Skeletal muscle satellite cell (primary cell): ENCODE measurements at regions not wholly inside any gene's neighbourhood (a gene's known extent, or its start where the extent isn't known, plus 50 kb on each side); places are given as distances from the start of the nearest gene placed in this dataset.

Source experiments
- H3K27me3 ChIP-seq: 2 replicates; pipeline ENCODE4 v1.7.0; 2013; ENCODE audit warnings: low read length; ENCODE audit not compliant: control insufficient read depth, insufficient read depth
- H3K36me3 ChIP-seq: 2 replicates; pipeline ENCODE4 v1.7.0; 2013; ENCODE audit warnings: mild to moderate bottlenecking, control low read depth, low read length; ENCODE audit not compliant: insufficient read depth
- H3K4me1 ChIP-seq: 2 replicates; pipeline ENCODE4 v1.7.0; 2013; ENCODE audit warnings: low read length; ENCODE audit not compliant: control insufficient read depth, insufficient read depth
- H3K4me2 ChIP-seq: 2 replicates; pipeline ENCODE4 v1.7.0; 2013; ENCODE audit warnings: mild to moderate bottlenecking, low read length
- H3K4me3 ChIP-seq: 2 replicates; pipeline ENCODE4 v1.7.0; 2013; ENCODE audit warnings: low read length
- H3K9ac ChIP-seq: 2 replicates; pipeline ENCODE4 v1.7.0; 2013; ENCODE audit warnings: mild to moderate bottlenecking, low read depth, low read length, moderate library complexity
- H3K9me3 ChIP-seq: replicated peaks from 2 replicates; pipeline ENCODE4 v1.7.0; 2013; ENCODE audit warnings: mild to moderate bottlenecking, control low read depth, low read length

DNA sequence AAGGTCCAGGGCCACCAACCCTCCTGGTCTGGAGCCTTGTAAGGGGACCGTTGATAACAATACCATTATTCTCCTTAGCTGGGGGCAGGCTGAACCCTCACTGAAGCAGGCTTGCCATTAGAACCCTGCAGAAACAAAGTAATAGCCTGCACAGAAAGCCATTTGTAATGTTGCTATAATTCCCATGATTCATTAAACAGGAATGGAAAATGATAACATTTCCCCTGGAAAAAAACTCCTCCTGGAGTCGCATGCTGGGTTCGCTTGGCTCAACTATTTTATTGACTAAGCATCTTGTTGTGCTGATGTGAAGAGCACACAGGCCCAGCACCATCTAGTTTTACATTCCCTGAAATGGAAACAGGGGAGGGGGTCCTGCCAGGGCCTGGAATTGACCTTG is 155.6 kb upstream of the CSF3R start:
- H3K9me3 ChIP-seq: no peaks in the 10 kb centered on the region
- H3K27me3 ChIP-seq: no peaks in the 10 kb centered on the region
- no peak overlapping the region for H3K4me3 ChIP-seq
- H3K4me2 ChIP-seq: no peak overlapping the region
- H3K9ac ChIP-seq: no peak overlapping the region
- H3K36me3 ChIP-seq: no peaks in the 10 kb centered on the region
- H3K4me1 ChIP-seq: no peaks in the 10 kb centered on the region

DNA sequence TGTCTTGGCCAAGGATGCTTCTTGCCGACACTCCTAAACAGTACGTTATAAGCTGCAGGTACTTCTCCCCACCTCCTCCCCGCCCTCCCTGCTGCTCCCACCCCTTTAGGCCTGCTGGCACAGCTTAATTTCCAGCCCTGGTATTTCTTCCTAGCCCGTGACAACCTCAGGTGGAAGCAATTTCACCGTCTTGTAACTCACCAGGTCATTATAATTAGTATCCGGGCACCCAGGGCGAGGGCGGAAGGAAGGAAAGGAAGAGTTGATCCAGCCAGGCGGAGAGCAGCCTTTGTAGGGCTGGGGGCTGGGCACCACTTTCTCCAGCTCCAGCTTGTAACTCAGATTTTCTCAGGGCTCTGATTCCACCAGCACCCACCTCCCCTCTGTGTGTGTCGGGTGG is 153.5 kb upstream of the CSF3R start:
- no peaks in the 10 kb centered on the region for H3K36me3 ChIP-seq
- no peak overlapping the region for H3K4me3 ChIP-seq
- H3K4me2 ChIP-seq: no peak overlapping the region
- no peak overlapping the region for H3K9ac ChIP-seq
- no peaks in the 10 kb centered on the region for H3K4me1 ChIP-seq
- no peaks in the 10 kb centered on the region for H3K9me3 ChIP-seq
- no peaks in the 10 kb centered on the region for H3K27me3 ChIP-seq

DNA sequence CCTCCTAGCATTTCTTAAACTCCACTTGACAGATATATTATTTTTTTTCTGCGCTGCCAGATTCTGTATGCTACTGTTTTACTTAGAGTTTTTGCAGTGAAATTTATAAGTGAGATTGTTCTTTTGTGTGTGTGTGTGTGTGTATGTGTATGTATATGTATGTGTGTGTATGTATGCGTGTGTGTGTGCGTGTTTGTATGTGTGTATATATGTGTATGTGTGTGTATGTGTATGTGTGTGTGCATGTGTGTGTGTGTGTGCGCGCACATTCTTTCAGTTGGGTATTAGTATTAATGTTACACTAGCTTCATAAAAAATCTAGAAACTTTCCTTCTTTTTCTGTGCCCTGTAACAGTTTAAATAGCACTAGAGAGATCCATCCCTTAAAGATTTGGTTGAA is 152.6 kb upstream of the CSF3R start:
- H3K27me3 ChIP-seq: no peaks in the 10 kb centered on the region
- H3K4me2 ChIP-seq: no peak overlapping the region
- H3K9me3 ChIP-seq: no peaks in the 10 kb centered on the region
- H3K9ac ChIP-seq: no peak overlapping the region
- H3K36me3 ChIP-seq: no peaks in the 10 kb centered on the region
- no peaks in the 10 kb centered on the region for H3K4me1 ChIP-seq
- no peak overlapping the region for H3K4me3 ChIP-seq

DNA sequence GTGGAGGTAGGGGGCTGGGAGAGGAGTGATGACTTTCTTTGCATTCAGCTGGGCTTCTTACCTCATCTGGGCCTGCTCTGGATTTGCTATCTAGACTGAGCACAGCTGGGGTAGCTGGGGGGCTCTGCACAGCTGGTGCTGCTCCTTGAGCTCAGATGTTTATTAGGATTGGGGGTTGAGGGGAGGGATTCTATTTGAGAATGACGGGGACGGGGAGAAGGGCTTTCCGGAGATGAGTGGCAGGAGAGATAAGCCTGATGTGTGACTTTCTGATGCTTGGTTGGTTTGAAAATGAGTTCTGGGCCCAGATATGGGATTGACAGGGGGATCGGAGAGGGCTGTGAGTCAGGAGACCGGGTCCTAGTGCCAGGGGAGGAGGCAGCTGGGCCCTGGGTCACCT is 146.1 kb upstream of the CSF3R start:
- H3K36me3 ChIP-seq: no peaks in the 10 kb centered on the region
- H3K4me1 ChIP-seq: no peaks in the 10 kb centered on the region

DNA sequence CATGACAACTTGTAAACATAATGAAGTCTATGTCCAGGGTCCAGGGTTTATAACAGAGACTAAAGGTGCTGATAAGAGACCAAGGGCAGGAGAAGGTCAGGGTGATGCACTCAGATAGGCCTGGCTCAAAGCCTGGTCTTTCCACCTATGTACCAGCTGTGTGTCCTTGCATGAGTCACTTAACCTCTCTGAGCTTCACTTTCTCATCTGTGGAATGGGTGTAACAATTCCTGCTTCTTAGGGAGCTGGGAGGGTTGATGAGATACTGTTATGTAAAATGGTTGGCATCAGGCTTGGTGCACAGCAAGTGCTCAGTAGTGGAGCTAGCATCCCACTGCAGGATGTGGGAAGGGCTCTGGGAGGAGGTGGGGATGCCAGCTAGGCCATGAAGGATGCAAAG is 143.7 kb upstream of the CSF3R start:
- Histone ChIP-seq H3K9me3 (no peaks in the 10 kb centered on the region), H3K9ac (no peak overlapping the region), H3K27me3 (peaks cover 9% of the 10 kb centered on the region), H3K4me2 (no peak overlapping the region), H3K36me3 (no peaks in the 10 kb centered on the region), H3K4me3 (no peak overlapping the region), H3K4me1 (no peaks in the 10 kb centered on the region)

More for the DNA sequence above, 146.1 kb upstream of the CSF3R start:
- no peaks in the 10 kb centered on the region for H3K9me3 ChIP-seq
- H3K4me3 ChIP-seq: no peak overlapping the region
- H3K9ac ChIP-seq: no peak overlapping the region
- peaks cover 9% of the 10 kb centered on the region for H3K27me3 ChIP-seq
- H3K4me2 ChIP-seq: no peak overlapping the region

DNA sequence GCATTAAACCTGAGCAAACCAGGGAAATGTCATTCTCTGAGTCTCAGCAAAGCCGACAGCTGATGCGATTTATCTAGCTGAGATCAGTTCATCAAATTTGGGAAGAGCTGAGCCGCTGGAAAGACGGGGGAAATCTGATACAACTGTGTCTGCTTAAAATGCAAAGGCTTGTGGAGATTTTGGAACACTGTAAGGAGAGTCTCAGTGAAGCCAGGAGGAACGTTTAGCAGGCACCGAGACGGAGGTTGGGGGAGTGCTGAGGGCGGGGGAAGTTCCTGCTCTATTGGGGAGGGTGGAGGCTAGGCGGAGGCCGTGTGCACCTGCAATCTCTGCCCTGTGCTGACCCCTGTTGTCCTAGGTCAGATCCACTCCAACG is 143.2 kb upstream of the CSF3R start:
- Histone ChIP-seq H3K36me3 (no peaks in the 10 kb centered on the region), H3K4me3 (no peak overlapping the region), H3K9ac (no peak overlapping the region), H3K27me3 (peaks cover 9% of the 10 kb centered on the region), H3K9me3 (no peaks in the 10 kb centered on the region), H3K4me2 (no peak overlapping the region), H3K4me1 (no peaks in the 10 kb centered on the region)

DNA sequence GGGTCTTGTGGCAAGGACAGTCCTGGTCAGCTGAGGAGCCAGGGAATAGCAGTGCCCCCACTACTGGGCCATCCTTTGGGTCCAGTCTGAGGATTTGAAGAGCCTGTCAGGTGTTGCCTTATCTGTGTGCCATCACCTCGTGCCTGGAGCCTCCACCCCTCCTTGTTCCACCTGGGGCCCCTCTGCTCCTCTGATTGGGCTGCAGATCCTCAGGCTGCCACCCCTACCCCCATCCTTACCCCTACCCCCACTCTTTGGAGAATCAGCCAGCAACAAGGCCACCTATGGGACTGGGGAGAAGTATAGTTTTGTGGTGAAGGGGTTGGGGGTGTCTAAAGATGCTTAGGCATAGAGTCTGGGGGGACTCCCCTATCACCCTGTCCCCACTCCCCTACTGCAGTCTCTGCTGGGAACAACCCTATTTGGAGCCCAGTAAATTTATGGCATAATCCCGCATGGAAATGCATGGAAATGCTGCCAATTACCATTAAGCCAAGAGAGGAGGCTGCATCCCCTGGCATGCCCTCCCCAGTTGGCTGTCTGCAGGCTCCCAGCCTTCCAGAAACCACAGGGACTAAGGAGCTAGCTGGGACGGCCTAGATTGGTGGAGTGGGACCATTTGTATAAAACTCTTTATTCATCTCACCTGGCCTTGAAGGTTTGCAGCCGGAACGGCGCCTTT is 142.7 kb upstream of the CSF3R start:
- Histone ChIP-seq H3K4me2 (no peak overlapping the region), H3K27me3 (peaks cover 9% of the 10 kb centered on the region), H3K4me1 (no peaks in the 10 kb centered on the region), H3K9ac (no peak overlapping the region), H3K36me3 (no peaks in the 10 kb centered on the region), H3K9me3 (no peaks in the 10 kb centered on the region), H3K4me3 (no peak overlapping the region)

DNA sequence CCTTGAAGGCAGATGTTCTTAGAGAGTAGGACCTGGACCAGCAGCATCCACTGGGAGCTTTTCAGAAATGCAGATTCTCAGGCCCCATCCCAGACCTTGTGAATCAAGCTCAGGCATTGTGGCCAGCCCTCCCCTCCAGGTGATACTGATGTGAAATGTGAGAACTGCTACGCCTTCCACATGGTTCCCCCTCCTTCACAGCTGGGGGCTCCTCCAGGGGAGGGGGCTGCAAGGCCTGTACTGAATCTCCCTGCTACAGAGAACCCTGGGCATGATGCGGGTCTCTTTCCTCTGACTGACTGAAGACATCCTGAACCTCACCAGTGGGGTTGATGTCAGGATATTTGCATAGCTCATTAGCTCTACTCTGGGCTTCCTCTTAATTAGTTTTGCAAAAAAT is 141.8 kb upstream of the CSF3R start:
- H3K4me3 ChIP-seq: no peak overlapping the region
- no peaks in the 10 kb centered on the region for H3K9me3 ChIP-seq
- H3K4me2 ChIP-seq: no peak overlapping the region
- H3K36me3 ChIP-seq: no peaks in the 10 kb centered on the region
- no peaks in the 10 kb centered on the region for H3K4me1 ChIP-seq
- H3K27me3 ChIP-seq: peaks cover 9% of the 10 kb centered on the region
- H3K9ac ChIP-seq: no peak overlapping the region

DNA sequence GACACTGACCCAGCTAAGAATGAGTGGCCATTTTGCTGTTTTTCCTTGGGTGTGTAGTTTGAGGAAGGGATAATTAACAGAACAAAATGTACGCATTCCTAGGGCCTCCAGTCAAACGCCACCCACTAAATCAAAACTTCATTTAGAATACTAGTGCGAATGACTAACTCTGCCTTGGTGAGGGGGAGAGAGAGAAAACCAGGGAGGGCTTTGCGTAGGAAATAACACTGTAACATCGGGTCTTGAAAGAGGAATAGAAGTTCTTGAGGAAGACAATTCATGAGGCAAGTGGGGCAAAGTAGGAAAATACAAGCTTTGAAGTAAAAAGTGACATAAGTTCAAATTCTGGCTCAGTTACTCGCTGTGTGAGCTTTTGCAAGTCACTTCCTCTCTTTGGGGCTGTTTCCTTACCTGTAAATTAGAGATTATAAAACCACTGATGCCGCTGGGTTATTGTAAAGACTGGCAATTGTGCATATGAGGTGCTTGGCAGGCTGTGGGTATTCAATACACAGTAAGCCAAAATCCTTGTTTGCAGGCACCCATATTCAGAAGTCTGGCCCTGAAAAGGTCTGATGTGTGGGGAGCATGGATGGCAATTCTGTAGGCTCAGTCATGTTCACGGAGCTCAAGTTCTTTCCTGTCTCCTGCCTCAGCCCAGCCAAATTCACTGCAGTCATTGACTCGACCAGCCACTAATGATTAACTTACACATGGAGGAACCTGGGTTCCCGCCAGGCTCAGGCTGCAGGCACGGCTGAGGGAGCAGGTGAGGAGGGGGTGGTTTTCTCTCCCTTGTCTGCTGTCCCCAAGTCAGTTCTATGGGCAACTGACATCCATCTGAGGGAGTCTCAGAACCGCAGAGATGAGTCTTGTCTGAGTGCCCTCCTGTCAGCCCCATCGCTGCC is 140.3 kb upstream of the CSF3R start:
- H3K4me2 ChIP-seq: no peak overlapping the region
- H3K9me3 ChIP-seq: no peaks in the 10 kb centered on the region
- no peak overlapping the region for H3K9ac ChIP-seq
- H3K4me1 ChIP-seq: no peaks in the 10 kb centered on the region
- peaks cover 9% of the 10 kb centered on the region for H3K27me3 ChIP-seq
- H3K4me3 ChIP-seq: no peak overlapping the region
- no peaks in the 10 kb centered on the region for H3K36me3 ChIP-seq

DNA sequence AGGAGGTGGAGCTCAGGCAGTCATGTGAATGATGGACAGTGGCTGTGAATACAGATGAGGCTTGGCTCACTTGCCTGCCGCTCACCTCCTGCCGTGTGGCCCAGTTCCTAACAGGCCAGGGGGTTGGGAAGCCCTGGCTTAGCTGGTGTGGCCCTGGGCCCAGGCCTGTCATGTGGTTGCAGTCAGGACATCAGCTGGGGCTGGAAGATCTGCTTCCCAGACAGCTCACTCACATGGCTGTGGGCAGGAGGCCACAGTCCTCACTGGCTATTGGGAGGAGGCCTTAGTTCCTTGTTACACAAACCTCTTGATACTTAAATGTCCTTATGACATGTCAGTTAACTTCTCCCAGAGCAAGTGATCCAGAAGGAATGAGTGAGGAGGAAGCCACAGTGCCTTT is 138.8 kb upstream of the CSF3R start:
- Histone ChIP-seq H3K9me3 (no peaks in the 10 kb centered on the region), H3K36me3 (no peaks in the 10 kb centered on the region), H3K4me2 (no peak overlapping the region), H3K4me1 (no peaks in the 10 kb centered on the region), H3K27me3 (peaks cover 7% of the 10 kb centered on the region), H3K9ac (no peak overlapping the region), H3K4me3 (no peak overlapping the region)

DNA sequence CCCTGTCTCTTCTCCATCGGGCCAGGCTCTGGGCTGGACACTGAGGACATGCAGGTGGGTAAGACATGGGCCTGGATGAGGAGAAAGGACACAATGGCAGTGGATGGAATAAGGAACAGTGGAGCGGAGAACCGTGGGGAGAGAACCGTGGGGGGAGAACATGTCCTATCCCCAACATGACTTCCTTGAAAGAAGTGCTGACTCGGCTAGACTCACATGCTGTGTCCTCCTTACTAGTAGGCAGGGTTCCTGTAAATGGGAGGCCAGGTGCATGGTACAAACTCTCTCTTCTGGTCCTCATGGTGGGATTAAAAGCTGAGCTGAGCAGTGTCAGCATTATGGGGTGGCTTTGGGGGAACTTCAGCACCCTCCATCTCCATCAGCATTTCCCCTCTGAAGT is 137.4 kb upstream of the CSF3R start:
- no peaks in the 10 kb centered on the region for H3K9me3 ChIP-seq
- H3K4me1 ChIP-seq: no peaks in the 10 kb centered on the region
- H3K9ac ChIP-seq: no peak overlapping the region
- H3K27me3 ChIP-seq: no peaks in the 10 kb centered on the region
- no peak overlapping the region for H3K4me3 ChIP-seq
- H3K36me3 ChIP-seq: no peaks in the 10 kb centered on the region
- H3K4me2 ChIP-seq: no peak overlapping the region

DNA sequence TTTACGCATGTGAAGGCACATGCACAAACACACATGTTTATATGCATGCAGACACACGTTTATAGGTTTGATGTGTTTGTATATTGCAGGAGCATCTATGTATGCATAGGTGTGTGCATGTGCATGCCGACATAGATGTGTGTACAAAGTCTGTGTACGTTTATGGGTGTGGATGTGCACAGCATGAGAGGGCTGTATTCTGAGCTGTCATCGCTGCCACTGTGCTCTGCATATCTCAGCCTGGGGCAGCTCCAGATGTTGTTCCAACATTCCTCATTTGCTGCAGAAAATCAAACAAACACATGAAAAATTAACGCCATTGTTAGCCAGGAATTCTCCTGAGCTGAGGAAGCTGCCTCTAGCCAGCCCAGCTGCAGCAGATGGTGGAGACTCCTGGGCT is 132.3 kb upstream of the CSF3R start:
- Histone ChIP-seq H3K4me3 (no peak overlapping the region), H3K27me3 (no peaks in the 10 kb centered on the region), H3K4me2 (no peak overlapping the region), H3K9me3 (no peaks in the 10 kb centered on the region), H3K36me3 (no peaks in the 10 kb centered on the region), H3K9ac (no peak overlapping the region), H3K4me1 (no peaks in the 10 kb centered on the region)
